CD4-positive, alpha-beta T cell treated with Interleukin-1 beta for 1 hour (primary cell): ENCODE measurements at regions not wholly inside any gene's neighbourhood (a gene's known extent, or its start where the extent isn't known, plus 50 kb on each side); places are given as distances from the start of the nearest gene placed in this dataset.

Experiments
- DNase-seq, 2 donors: peaks; one replicate each; pipeline ENCODE4 v3.0.0-alpha.2; 2020 to 2022

DNA sequence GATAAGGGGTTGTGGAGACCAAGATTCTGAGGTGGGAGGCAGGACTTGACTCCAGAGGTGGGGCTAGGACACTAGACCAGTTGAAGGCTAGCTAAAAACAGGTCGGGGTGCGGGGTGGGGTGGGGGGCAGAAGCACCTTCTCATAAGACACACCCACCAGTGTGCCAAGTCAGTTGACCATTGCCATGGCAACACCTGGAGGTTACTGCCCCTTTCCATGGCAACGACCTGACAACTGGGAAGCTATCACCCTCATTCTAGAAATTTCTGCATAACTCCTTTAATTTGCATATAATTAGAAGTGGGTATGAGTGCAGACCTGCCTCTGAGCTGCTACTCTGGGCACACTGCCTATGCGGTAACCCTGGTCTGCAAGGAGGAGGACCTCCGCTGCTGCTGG, 53.9 kb upstream of the ALOX12 start:
- no peak for DNase-seq

- no peak for DNase-seq
These were observed 52.4 kb upstream of the ALOX12 start for GRCh38 chr17:6943406-6943805.
